IgD-negative memory B cell (primary cell): ENCODE measurements at regions not wholly inside any gene's neighbourhood (a gene's known extent, or its start where the extent isn't known, plus 50 kb on each side); places are given as distances from the start of the nearest gene placed in this dataset.

Source experiments
- H3K27ac Mint-ChIP-seq, 3 donors: one replicate each; pipeline ENCODE4 v1.8.0; 2020 to 2022; ENCODE audit warnings: mild to moderate bottlenecking in 3 of 3, mixed read lengths in 3 of 3, moderate library complexity in 1 of 3
- H3K27me3 Mint-ChIP-seq: one replicate; pipeline ENCODE4 v1.8.0; 2021; ENCODE audit warnings: mixed read lengths
- H3K36me3 Mint-ChIP-seq: one replicate; pipeline ENCODE4 v1.8.0; 2020; ENCODE audit warnings: mild to moderate bottlenecking, mixed read lengths
- H3K4me1 Mint-ChIP-seq, 3 donors: one replicate each; pipeline ENCODE4 v1.8.0; 2020 to 2022; ENCODE audit warnings: mixed read lengths in 3 of 3, mild to moderate bottlenecking in 1 of 3
- H3K4me3 Mint-ChIP-seq, 4 donors: one replicate each; pipeline ENCODE4 v1.8.0; 2020 to 2022; ENCODE audit warnings: mild to moderate bottlenecking in 4 of 4, mixed read lengths in 4 of 4, moderate library complexity in 3 of 4
- H3K9me3 Mint-ChIP-seq, 3 donors: one replicate each; pipeline ENCODE4 v1.8.0; 2020 to 2021; ENCODE audit warnings: mixed read lengths in 3 of 3, mild to moderate bottlenecking in 1 of 3

GRCh38 chr19:32202244-32202643 is 143.2 kb upstream of the ZNF507 start:
- Mint-ChIP-seq H3K27ac (no peak overlapping the region), H3K4me1 (peaks cover 0 to 2% (median 0%) of the 10 kb centered on the region in 3 donors), H3K36me3 (no peaks in the 10 kb centered on the region), H3K4me3 (peak overlapping the region in 1 of 4 donors; percentile 37), H3K27me3 (no peaks in the 10 kb centered on the region), H3K9me3 (peaks cover 0 to 4% (median 1%) of the 10 kb centered on the region in 3 donors)

GRCh38 chr19:32203161-32203560 is 142.2 kb upstream of the ZNF507 start:
- peaks cover 0 to 2% (median 0%) of the 10 kb centered on the region in 3 donors for H3K4me1 Mint-ChIP-seq
- no peaks in the 10 kb centered on the region for H3K27me3 Mint-ChIP-seq
- peaks cover 0 to 5% (median 1%) of the 10 kb centered on the region in 3 donors for H3K9me3 Mint-ChIP-seq
- H3K36me3 Mint-ChIP-seq, result no peaks in the 10 kb centered on the region
- H3K27ac Mint-ChIP-seq, result no peak overlapping the region
- H3K4me3 Mint-ChIP-seq, result no peak overlapping the region

- H3K4me1 Mint-ChIP-seq, result peaks cover 0 to 2% (median 0%) of the 10 kb centered on the region in 3 donors
- H3K9me3 Mint-ChIP-seq, result peaks cover 6 to 13% (median 10%) of the 10 kb centered on the region in 3 donors
- H3K27me3 Mint-ChIP-seq, result no peaks in the 10 kb centered on the region
- H3K36me3 Mint-ChIP-seq, result no peaks in the 10 kb centered on the region
- no peak overlapping the region for H3K4me3 Mint-ChIP-seq
- H3K27ac Mint-ChIP-seq, result no peak overlapping the region
Observed at GRCh38 chr19:32206065-32206464, 139.3 kb upstream of the ZNF507 start.

GRCh38 chr19:32208060-32208459 is 137.3 kb upstream of the ZNF507 start:
- H3K27me3 Mint-ChIP-seq, result no peaks in the 10 kb centered on the region
- H3K4me1 Mint-ChIP-seq, result no peaks in the 10 kb centered on the region
- H3K4me3 Mint-ChIP-seq, result no peak overlapping the region
- H3K27ac Mint-ChIP-seq, result no peak overlapping the region
- H3K36me3 Mint-ChIP-seq, result no peaks in the 10 kb centered on the region
- peaks cover 6 to 32% (median 13%) of the 10 kb centered on the region in 3 donors for H3K9me3 Mint-ChIP-seq

GRCh38 chr19:32219392-32219791 is 126.0 kb upstream of the ZNF507 start:
- H3K4me3 Mint-ChIP-seq, result no peak overlapping the region
- H3K9me3 Mint-ChIP-seq, result peaks cover 0 to 4% (median 0%) of the 10 kb centered on the region in 3 donors
- peaks cover 16% of the 10 kb centered on the region for H3K27me3 Mint-ChIP-seq
- H3K4me1 Mint-ChIP-seq, result peaks cover 0 to under 1% (median 0%) of the 10 kb centered on the region in 3 donors
- no peak overlapping the region for H3K27ac Mint-ChIP-seq
- H3K36me3 Mint-ChIP-seq, result no peaks in the 10 kb centered on the region

- Mint-ChIP-seq H3K27me3 (peaks cover 22% of the 10 kb centered on the region), H3K9me3 (peaks cover 0 to 4% (median 0%) of the 10 kb centered on the region in 3 donors), H3K4me1 (peaks cover 0 to 2% (median 1%) of the 10 kb centered on the region in 3 donors), H3K36me3 (no peaks in the 10 kb centered on the region), H3K27ac (no peak overlapping the region), H3K4me3 (no peak overlapping the region)
Observed at GRCh38 chr19:32219881-32220472, 125.4 kb upstream of the ZNF507 start.

- H3K4me3 Mint-ChIP-seq, result no peak overlapping the region
- peaks cover 29% of the 10 kb centered on the region for H3K27me3 Mint-ChIP-seq
- no peak overlapping the region for H3K27ac Mint-ChIP-seq
- peaks cover 0 to 2% (median 1%) of the 10 kb centered on the region in 3 donors for H3K4me1 Mint-ChIP-seq
- H3K9me3 Mint-ChIP-seq, result peaks cover 0 to 4% (median 0%) of the 10 kb centered on the region in 3 donors
- H3K36me3 Mint-ChIP-seq, result no peaks in the 10 kb centered on the region
Observed at GRCh38 chr19:32220951-32221350, 124.5 kb upstream of the ZNF507 start.

GRCh38 chr19:32222556-32222955 is 122.9 kb upstream of the ZNF507 start:
- Mint-ChIP-seq H3K4me3 (no peak overlapping the region), H3K27ac (no peak overlapping the region), H3K36me3 (no peaks in the 10 kb centered on the region), H3K4me1 (peaks cover 0 to 2% (median 1%) of the 10 kb centered on the region in 3 donors), H3K27me3 (peaks cover 29% of the 10 kb centered on the region), H3K9me3 (peaks cover 0 to 4% (median 0%) of the 10 kb centered on the region in 3 donors)

GRCh38 chr19:32223106-32223505 is 122.3 kb upstream of the ZNF507 start:
- peaks cover 0 to 2% (median 1%) of the 10 kb centered on the region in 3 donors for H3K4me1 Mint-ChIP-seq
- H3K27me3 Mint-ChIP-seq, result peaks cover 29% of the 10 kb centered on the region
- H3K27ac Mint-ChIP-seq, result peak overlapping the region in 1 of 3 donors; percentile 29
- H3K4me3 Mint-ChIP-seq, result no peak overlapping the region
- H3K36me3 Mint-ChIP-seq, result no peaks in the 10 kb centered on the region
- H3K9me3 Mint-ChIP-seq, result no peaks in the 10 kb centered on the region

- Mint-ChIP-seq H3K4me3 (no peak overlapping the region), H3K9me3 (no peaks in the 10 kb centered on the region), H3K27me3 (peaks cover 29% of the 10 kb centered on the region), H3K27ac (no peak overlapping the region), H3K36me3 (no peaks in the 10 kb centered on the region), H3K4me1 (peaks cover 0 to 2% (median 1%) of the 10 kb centered on the region in 3 donors)
Observed at GRCh38 chr19:32223595-32224370, 121.6 kb upstream of the ZNF507 start.

- H3K27me3 Mint-ChIP-seq, result peaks cover 29% of the 10 kb centered on the region
- no peaks in the 10 kb centered on the region for H3K9me3 Mint-ChIP-seq
- H3K4me3 Mint-ChIP-seq, result peak overlapping the region in 2 of 4 donors; percentile 19 to 71
- peak overlapping the region in 1 of 3 donors; percentile 48 for H3K27ac Mint-ChIP-seq
- H3K4me1 Mint-ChIP-seq, result peaks cover 0 to 2% (median 1%) of the 10 kb centered on the region in 3 donors
- H3K36me3 Mint-ChIP-seq, result no peaks in the 10 kb centered on the region
Observed at GRCh38 chr19:32224371-32225244, 120.8 kb upstream of the ZNF507 start.

- Mint-ChIP-seq H3K4me3 (no peak overlapping the region), H3K9me3 (no peaks in the 10 kb centered on the region), H3K36me3 (no peaks in the 10 kb centered on the region), H3K4me1 (peaks cover 0 to 2% (median 1%) of the 10 kb centered on the region in 3 donors), H3K27me3 (peaks cover 22% of the 10 kb centered on the region), H3K27ac (no peak overlapping the region)
Observed at GRCh38 chr19:32227561-32228165, 117.7 kb upstream of the ZNF507 start.

- Mint-ChIP-seq H3K9me3 (no peaks in the 10 kb centered on the region), H3K36me3 (no peaks in the 10 kb centered on the region), H3K27ac (no peak overlapping the region), H3K4me3 (no peak overlapping the region), H3K27me3 (peaks cover 4% of the 10 kb centered on the region), H3K4me1 (no peaks in the 10 kb centered on the region)
Observed at GRCh38 chr19:32230441-32230840, 115.0 kb upstream of the ZNF507 start.

GRCh38 chr19:32231020-32231419 is 114.4 kb upstream of the ZNF507 start:
- H3K4me3 Mint-ChIP-seq, result no peak overlapping the region
- H3K4me1 Mint-ChIP-seq, result no peaks in the 10 kb centered on the region
- no peaks in the 10 kb centered on the region for H3K9me3 Mint-ChIP-seq
- H3K27me3 Mint-ChIP-seq, result no peaks in the 10 kb centered on the region
- no peaks in the 10 kb centered on the region for H3K36me3 Mint-ChIP-seq
- H3K27ac Mint-ChIP-seq, result no peak overlapping the region
